ENCODE measurements at regions not wholly inside any gene's neighbourhood (a gene's known extent, or its start where the extent isn't known, plus 50 kb on each side); places are given as distances from the start of the nearest gene placed in this dataset.

- ATAC-seq (peak; percentile 15), DNase-seq (peak in 2 of 4 donors; percentile 34 to 36)
- H3K4me3 ChIP-seq, result no peak overlapping the region
- no peak overlapping the region for H3K27ac ChIP-seq
- TF ChIP-seq CTCF (IDR thresholded peaks at IDR 0.05), result no peak
- H3K4me1 ChIP-seq, result no peaks in the 10 kb centered on the region
- H3K36me3 ChIP-seq, result no peaks in the 10 kb centered on the region
- no peaks in the 10 kb centered on the region for H3K9me3 ChIP-seq
- no peaks in the 10 kb centered on the region for H3K27me3 ChIP-seq
- intact Hi-C loops (cut with DNase I), result no loop called here
Observed at GRCh38 chr9:81499021-81499454, 190.3 kb downstream of the TLE1 start.

DNA sequence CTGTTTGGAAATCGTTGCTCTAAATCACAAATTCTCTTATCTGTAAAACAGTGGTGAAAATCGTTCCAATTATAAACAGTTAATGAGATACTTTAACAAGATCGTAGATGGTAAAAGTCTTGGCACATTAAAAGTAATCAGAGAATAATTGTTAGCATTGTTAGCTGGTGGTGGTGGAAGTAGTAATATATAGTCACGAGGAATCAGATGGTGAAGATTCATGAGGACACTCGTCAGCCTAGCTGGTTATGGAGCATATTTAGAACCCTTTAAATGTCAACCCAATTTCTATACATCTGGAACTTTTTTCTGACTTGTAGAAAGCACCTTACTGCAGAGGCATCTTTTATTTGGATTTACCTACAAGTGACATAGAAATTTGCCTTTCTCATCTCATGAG lies 190.8 kb downstream of the TLE1 start:
- no peaks in the 10 kb centered on the region for H3K9me3 ChIP-seq
- no peak overlapping the region for H3K27ac ChIP-seq
- H3K36me3 ChIP-seq, result no peaks in the 10 kb centered on the region
- intact Hi-C loops (cut with DNase I), result no loop called here
- H3K27me3 ChIP-seq, result no peaks in the 10 kb centered on the region
- DNase-seq, result no peak
- no peaks in the 10 kb centered on the region for H3K4me1 ChIP-seq
- no peak overlapping the region for H3K4me3 ChIP-seq
- no peak for TF ChIP-seq CTCF (IDR thresholded peaks at IDR 0.05)
- no peak for ATAC-seq

DNA sequence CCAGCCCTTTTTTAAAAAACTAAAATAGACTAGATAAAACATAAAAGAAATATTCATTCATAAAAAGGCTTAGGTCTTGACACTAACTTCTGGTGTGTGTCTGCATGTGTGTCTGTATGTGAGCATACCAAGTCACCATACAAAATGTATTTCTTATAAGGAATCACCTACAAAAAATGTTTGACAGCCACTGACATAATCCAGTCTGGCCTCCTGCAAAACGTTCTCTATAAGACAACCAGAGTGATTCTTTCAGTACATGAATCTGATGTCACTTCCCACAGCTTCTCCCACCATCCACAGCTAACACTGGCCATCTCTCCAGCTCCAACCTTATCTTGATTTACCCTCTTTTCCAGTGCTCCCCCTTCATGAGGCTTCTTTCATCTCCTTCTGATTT lies 192.3 kb downstream of the TLE1 start:
- Histone ChIP-seq H3K9me3 (no peaks in the 10 kb centered on the region), H3K4me1 (no peaks in the 10 kb centered on the region), H3K27me3 (no peaks in the 10 kb centered on the region), H3K4me3 (no peak overlapping the region), H3K36me3 (no peaks in the 10 kb centered on the region), H3K27ac (no peak overlapping the region)
- intact Hi-C loops (cut with DNase I), result no loop called here
- TF ChIP-seq CTCF (IDR thresholded peaks at IDR 0.05), result no peak
- no peak for DNase-seq
- no peak for ATAC-seq

DNA sequence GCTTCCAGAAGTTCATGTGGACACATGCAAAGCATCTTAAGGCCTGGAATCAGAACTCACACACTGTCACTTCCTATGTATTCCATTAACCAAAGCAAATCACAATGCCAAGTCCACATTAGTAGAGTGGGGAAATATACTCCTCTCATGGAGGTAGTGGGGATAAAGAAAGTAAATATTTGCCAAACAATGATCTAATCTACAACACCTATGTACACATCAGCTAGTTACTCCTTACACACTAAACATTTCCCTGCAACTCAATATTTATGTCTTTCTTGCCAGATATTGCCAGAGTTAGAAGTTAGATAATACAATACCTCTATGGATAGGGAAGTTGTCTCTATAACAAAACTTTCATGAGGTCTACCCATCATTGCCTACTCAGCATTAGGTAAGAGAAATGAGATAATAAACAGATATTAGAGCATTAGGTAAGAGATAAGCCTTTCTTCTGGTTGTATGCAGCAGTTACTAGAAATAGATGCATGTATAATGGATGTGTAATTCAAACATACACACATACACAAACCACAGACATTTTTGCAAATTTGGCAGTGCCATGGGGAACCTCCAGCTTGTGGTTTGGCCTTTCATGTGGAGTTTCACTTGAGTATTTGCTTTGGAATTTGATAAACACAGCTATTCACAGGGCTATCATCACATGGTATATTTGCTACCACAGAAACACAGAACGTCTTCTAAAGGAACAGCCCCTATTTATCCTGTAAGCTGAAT lies 196.5 kb downstream of the TLE1 start:
- H3K27ac ChIP-seq, result no peak overlapping the region
- intact Hi-C loops (cut with DNase I), result no loop called here
- DNase-seq (no peak), ATAC-seq (peak; percentile 35)
- no peaks in the 10 kb centered on the region for H3K36me3 ChIP-seq
- no peak for TF ChIP-seq CTCF (IDR thresholded peaks at IDR 0.05)
- H3K4me1 ChIP-seq, result no peaks in the 10 kb centered on the region
- H3K4me3 ChIP-seq, result no peak overlapping the region
- no peaks in the 10 kb centered on the region for H3K9me3 ChIP-seq
- no peaks in the 10 kb centered on the region for H3K27me3 ChIP-seq

DNA sequence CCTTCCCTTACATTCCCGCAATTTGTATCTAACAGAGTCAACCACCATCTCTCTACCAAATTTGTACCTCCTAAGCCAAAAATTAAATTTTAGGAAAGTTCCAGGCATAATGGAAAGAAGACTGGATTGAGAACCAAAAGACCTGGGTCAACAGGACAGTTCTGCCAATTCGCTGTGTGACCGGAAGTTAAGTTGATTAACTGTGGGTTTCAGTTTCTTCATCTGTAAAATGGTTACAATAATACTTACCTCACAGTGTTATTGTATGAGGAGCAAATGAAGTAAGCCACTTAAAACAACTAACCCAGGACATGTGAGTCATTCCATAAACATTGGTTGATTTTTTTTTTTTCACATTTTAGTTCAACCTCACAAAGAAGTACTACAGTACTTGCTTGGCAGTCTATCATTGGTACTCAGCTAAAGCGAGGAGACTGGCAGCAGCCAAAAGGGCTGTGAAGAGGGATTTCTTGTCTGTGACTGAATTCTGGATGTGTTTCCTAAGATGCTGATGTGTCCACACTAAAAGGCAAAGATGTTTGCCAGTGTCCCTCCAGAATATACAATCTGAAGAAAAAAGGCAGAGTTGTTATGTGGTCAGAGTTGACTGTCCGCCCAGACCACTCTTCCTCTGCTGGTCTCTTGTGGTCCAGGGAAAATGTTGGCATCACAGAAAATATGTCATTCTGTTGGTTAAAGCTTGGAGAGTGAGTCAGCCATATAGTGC lies 198.6 kb downstream of the TLE1 start:
- DNase-seq (no peak), ATAC-seq (peak; percentile 25)
- Histone ChIP-seq H3K4me1 (no peaks in the 10 kb centered on the region), H3K27ac (no peak overlapping the region), H3K9me3 (peaks cover 0 to 1% of the 10 kb centered on the region in 2 donors), H3K36me3 (no peaks in the 10 kb centered on the region), H3K4me3 (no peak overlapping the region), H3K27me3 (no peaks in the 10 kb centered on the region)
- TF ChIP-seq CTCF (IDR thresholded peaks at IDR 0.05), result no peak
- intact Hi-C loops (cut with DNase I), result no loop called here

Data from left lung (tissue), 4 donors.